22Rv1 (cell line): ENCODE measurements at regions not wholly inside any gene's neighbourhood (a gene's known extent, or its start where the extent isn't known, plus 50 kb on each side); places are given as distances from the start of the nearest gene placed in this dataset.

Experiments
- CTCF ChIP-seq: fragments of 450-650 bp; IDR thresholded peaks from 2 replicates; pipeline ENCODE4 v1.5.1; 2017; ENCODE audit warnings: mild to moderate bottlenecking
- ZFX ChIP-seq: fragments of 450-650 bp; IDR thresholded peaks from 2 replicates; pipeline ENCODE4 v1.6.1; 2017; ENCODE audit warnings: antibody characterized with exemption, borderline replicate concordance

- no peak for TF ChIP-seq CTCF
- TF ChIP-seq ZFX = no peak
Measured at GRCh38 chr16:25317732-25318316, 60.2 kb upstream of the ZKSCAN2 start.
